Activated naive CD4-positive, alpha-beta T cell treated with anti-CD3 and anti-CD28 coated beads, Interleukin-2, amount 50 U/mL, for 16 hours (primary cell): ENCODE measurements at regions not wholly inside any gene's neighbourhood (a gene's known extent, or its start where the extent isn't known, plus 50 kb on each side); places are given as distances from the start of the nearest gene placed in this dataset.

Experiments used
- DNase-seq: peaks from one replicate; pipeline ENCODE4 v3.0.0-alpha.2; 2020

GRCh38 chr3:116939091-116939490, 229.5 kb downstream of the TUSC7 start:
- no peak for DNase-seq

- no peak for DNase-seq
These were observed 230.0 kb downstream of the TUSC7 start for GRCh38 chr3:116939550-116939949.

GRCh38 chr3:116940719-116941118, 231.1 kb downstream of the TUSC7 start:
- DNase-seq, result no peak

- DNase-seq, result no peak
These were observed 236.8 kb downstream of the TUSC7 start for GRCh38 chr3:116946376-116946775.

GRCh38 chr3:116947148-116947547, 237.6 kb downstream of the TUSC7 start:
- DNase-seq, result no peak

GRCh38 chr3:116947809-116948208, 238.2 kb downstream of the TUSC7 start:
- no peak for DNase-seq

- DNase-seq, result no peak
These were observed 240.9 kb downstream of the TUSC7 start for GRCh38 chr3:116950301-116951055.

- no peak for DNase-seq
These were observed 242.0 kb downstream of the TUSC7 start for GRCh38 chr3:116951610-116952009.

GRCh38 chr3:116958291-116958690, 248.7 kb downstream of the TUSC7 start:
- no peak for DNase-seq

- DNase-seq, result no peak
These were observed 251.5 kb downstream of the TUSC7 start for GRCh38 chr3:116961106-116961505.

- no peak for DNase-seq
These were observed 254.2 kb downstream of the TUSC7 start for GRCh38 chr3:116963802-116964201.

GRCh38 chr3:116966649-116967048, 257.1 kb downstream of the TUSC7 start:
- DNase-seq, result no peak

GRCh38 chr3:116969135-116969534, 259.6 kb downstream of the TUSC7 start:
- DNase-seq, result no peak

GRCh38 chr3:116969646-116970045, 260.1 kb downstream of the TUSC7 start:
- no peak for DNase-seq

GRCh38 chr3:116971531-116971930, 262.0 kb downstream of the TUSC7 start:
- DNase-seq, result no peak

GRCh38 chr3:116974702-116975101, 265.1 kb downstream of the TUSC7 start:
- no peak for DNase-seq

GRCh38 chr3:116977441-116977840, 267.9 kb downstream of the TUSC7 start:
- no peak for DNase-seq

GRCh38 chr3:116980099-116980498, 270.5 kb downstream of the TUSC7 start:
- no peak for DNase-seq

- DNase-seq, result no peak
These were observed 271.5 kb downstream of the TUSC7 start for GRCh38 chr3:116981089-116981488.

- DNase-seq, result no peak
These were observed 274.7 kb downstream of the TUSC7 start for GRCh38 chr3:116984301-116984700.

GRCh38 chr3:116994351-116994879, 284.8 kb downstream of the TUSC7 start:
- DNase-seq, result no peak

GRCh38 chr3:117003501-117003900, 293.9 kb downstream of the TUSC7 start:
- DNase-seq, result no peak

- no peak for DNase-seq
These were observed 295.7 kb downstream of the TUSC7 start for GRCh38 chr3:117005274-117005673.

- DNase-seq, result no peak
These were observed 296.4 kb downstream of the TUSC7 start for GRCh38 chr3:117005911-117006522.

- DNase-seq, result no peak
These were observed 300.7 kb downstream of the TUSC7 start for GRCh38 chr3:117010318-117010717.
